ENCODE measurements at regions not wholly inside any gene's neighbourhood (a gene's known extent, or its start where the extent isn't known, plus 50 kb on each side); places are given as distances from the start of the nearest gene placed in this dataset.

DNA sequence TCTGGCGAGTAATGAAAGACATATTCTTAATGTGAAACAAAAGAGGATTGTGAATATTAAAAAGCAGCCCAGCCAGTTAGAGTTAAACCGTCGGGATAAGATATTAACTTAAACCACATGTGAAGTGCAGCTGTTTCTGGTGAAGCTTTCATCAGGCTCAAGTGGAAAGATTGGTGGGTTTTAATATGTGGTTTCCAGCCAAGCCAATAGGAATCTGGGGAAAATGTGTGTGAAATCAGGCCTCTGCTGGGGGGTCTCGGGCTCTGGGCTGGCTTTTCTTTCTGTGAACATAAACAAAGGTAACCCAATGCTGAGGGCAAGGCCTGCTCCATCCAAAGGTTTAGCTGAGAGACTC is 279.6 kb downstream of the SLC4A3 start:
- Histone ChIP-seq H3K36me3 (no peaks in the 10 kb centered on the region), H3K27ac (no peak overlapping the region), H3K9me3 (no peaks in the 10 kb centered on the region), H3K4me3 (no peak overlapping the region), H3K27me3 (no peaks in the 10 kb centered on the region), H3K4me1 (no peaks in the 10 kb centered on the region)
- no peak for TF ChIP-seq POLR2A (IDR thresholded peaks at IDR 0.05)
- TF ChIP-seq EP300 (IDR thresholded peaks at IDR 0.05) = no peak
- TF ChIP-seq, protein P1, sequence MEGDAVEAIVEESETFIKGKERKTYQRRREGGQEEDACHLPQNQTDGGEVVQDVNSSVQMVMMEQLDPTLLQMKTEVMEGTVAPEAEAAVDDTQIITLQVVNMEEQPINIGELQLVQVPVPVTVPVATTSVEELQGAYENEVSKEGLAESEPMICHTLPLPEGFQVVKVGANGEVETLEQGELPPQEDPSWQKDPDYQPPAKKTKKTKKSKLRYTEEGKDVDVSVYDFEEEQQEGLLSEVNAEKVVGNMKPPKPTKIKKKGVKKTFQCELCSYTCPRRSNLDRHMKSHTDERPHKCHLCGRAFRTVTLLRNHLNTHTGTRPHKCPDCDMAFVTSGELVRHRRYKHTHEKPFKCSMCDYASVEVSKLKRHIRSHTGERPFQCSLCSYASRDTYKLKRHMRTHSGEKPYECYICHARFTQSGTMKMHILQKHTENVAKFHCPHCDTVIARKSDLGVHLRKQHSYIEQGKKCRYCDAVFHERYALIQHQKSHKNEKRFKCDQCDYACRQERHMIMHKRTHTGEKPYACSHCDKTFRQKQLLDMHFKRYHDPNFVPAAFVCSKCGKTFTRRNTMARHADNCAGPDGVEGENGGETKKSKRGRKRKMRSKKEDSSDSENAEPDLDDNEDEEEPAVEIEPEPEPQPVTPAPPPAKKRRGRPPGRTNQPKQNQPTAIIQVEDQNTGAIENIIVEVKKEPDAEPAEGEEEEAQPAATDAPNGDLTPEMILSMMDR (IDR thresholded peaks at IDR 0.05) = no peak
- no peak for DNase-seq (ENCODE audit: low spot score in 2 of 2)
- 38 to 41% methylated on average over 4 of the region's 4 CpGs for WGBS, 2 donors

DNA sequence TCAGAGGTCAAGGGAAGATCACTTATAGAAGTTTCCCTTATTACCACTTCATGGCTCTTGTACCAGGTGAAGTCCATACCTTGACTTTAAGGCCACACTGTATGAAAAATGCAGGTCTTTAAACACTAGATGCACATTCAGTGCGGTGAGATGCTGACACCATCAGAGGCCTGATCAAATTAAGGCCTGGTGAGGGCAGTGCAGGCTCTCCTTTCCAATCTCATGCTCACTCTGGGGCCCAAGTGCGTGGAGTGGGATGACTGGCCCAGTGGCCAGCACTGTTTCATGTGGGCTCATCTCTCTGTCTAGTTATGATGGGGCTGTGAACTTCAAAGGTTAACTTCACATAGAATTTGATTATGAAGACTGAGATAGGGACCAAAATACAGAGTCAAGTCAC is 281.1 kb downstream of the SLC4A3 start:
- Histone ChIP-seq H3K4me1 (peaks cover 0 to 9% (median 0%) of the 10 kb centered on the region in 4 donors), H3K9me3 (no peaks in the 10 kb centered on the region), H3K27me3 (no peaks in the 10 kb centered on the region), H3K36me3 (no peaks in the 10 kb centered on the region), H3K27ac (no peak overlapping the region), H3K4me3 (no peak overlapping the region)
- WGBS, 2 donors = 94 to 96% methylated on average over 2 of the region's 2 CpGs
- TF ChIP-seq, protein P1 (IDR thresholded peaks at IDR 0.05) = no peak
- no peak for TF ChIP-seq POLR2A (IDR thresholded peaks at IDR 0.05)
- no peak for TF ChIP-seq EP300 (IDR thresholded peaks at IDR 0.05)
- no peak for DNase-seq (ENCODE audit: low spot score in 2 of 2)

DNA sequence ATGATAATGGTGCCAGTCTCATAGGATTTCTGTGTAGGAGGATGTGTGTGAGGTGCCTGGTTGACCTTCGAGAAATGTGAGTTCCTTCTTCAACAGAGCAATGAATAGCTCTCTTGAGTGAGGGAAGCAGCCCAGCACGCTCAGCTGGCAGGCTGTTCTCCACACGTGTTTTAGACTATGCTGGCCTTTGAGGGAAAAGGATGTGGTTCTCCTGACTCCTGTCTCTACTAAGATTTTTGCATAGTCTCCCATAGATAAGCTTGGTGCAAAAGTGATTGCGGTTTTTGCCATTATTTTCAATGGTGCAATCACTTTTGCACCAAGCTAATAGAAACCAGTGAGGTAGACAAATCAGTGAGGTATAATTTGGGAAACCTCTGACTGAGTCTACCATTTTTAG is 284.1 kb downstream of the SLC4A3 start:
- H3K4me1 ChIP-seq = peaks cover 0 to 9% (median 0%) of the 10 kb centered on the region in 4 donors
- TF ChIP-seq, protein P1 (IDR thresholded peaks at IDR 0.05) = no peak
- TF ChIP-seq EP300 (IDR thresholded peaks at IDR 0.05) (no peak), POLR2A (IDR thresholded peaks at IDR 0.05) (no peak)
- no peaks in the 10 kb centered on the region for H3K36me3 ChIP-seq
- 67 to 72% methylated on average over 4 of the region's 4 CpGs for WGBS, 2 donors
- no peaks in the 10 kb centered on the region for H3K9me3 ChIP-seq
- no peak for DNase-seq (ENCODE audit: low spot score in 2 of 2)
- no peaks in the 10 kb centered on the region for H3K27me3 ChIP-seq
- H3K4me3 ChIP-seq = no peak overlapping the region
- no peak overlapping the region for H3K27ac ChIP-seq

- H3K27ac ChIP-seq = no peak overlapping the region
- WGBS, 2 donors = 17 to 27% methylated on average over 7 of the region's 7 CpGs
- no peaks in the 10 kb centered on the region for H3K27me3 ChIP-seq
- DNase-seq (ENCODE audit: low spot score in 2 of 2) = peak in 1 of 2 donors; percentile 41
- no peak overlapping the region for H3K4me3 ChIP-seq
- no peaks in the 10 kb centered on the region for H3K36me3 ChIP-seq
- H3K9me3 ChIP-seq = no peaks in the 10 kb centered on the region
- peaks cover 0 to 12% (median under 1%) of the 10 kb centered on the region in 4 donors for H3K4me1 ChIP-seq
- TF ChIP-seq EP300 (IDR thresholded peaks at IDR 0.05) = no peak
- TF ChIP-seq, protein P1 (IDR thresholded peaks at IDR 0.05) = peak in 3 of 5 experiments; percentile 16 to 32 (median 21)
- no peak for TF ChIP-seq POLR2A (IDR thresholded peaks at IDR 0.05)
Observed at GRCh38 chr2:219912491-219912921, 285.1 kb downstream of the SLC4A3 start.

GRCh38 chr2:219914577-219914976 is 287.1 kb downstream of the SLC4A3 start:
- no peak for DNase-seq (ENCODE audit: low spot score in 2 of 2)
- H3K27ac ChIP-seq = no peak overlapping the region
- H3K4me1 ChIP-seq = peaks cover 0 to 12% (median 2%) of the 10 kb centered on the region in 4 donors
- H3K27me3 ChIP-seq = no peaks in the 10 kb centered on the region
- H3K4me3 ChIP-seq = no peak overlapping the region
- no peaks in the 10 kb centered on the region for H3K36me3 ChIP-seq
- TF ChIP-seq, protein P1 (IDR thresholded peaks at IDR 0.05) = no peak
- TF ChIP-seq POLR2A (IDR thresholded peaks at IDR 0.05) = no peak
- H3K9me3 ChIP-seq = no peaks in the 10 kb centered on the region
- WGBS, 2 donors = 97 to 98% methylated on average over 5 of the region's 5 CpGs
